VCaP (cell line): ENCODE measurements at regions not wholly inside any gene's neighbourhood (a gene's known extent, or its start where the extent isn't known, plus 50 kb on each side); places are given as distances from the start of the nearest gene placed in this dataset.

Experiments
- H3K27ac ChIP-seq: fragments of 450-650 bp; 2 replicates; pipeline ENCODE4 v1.5.1; 2017
- TF ChIP-seq, protein P1 (sequence below): fragments of 450-650 bp; conservative IDR thresholded peaks from 2 replicates; pipeline ENCODE4 v1.5.1; 2017; ENCODE audit warnings: mild to moderate bottlenecking, moderate library complexity

DNA sequence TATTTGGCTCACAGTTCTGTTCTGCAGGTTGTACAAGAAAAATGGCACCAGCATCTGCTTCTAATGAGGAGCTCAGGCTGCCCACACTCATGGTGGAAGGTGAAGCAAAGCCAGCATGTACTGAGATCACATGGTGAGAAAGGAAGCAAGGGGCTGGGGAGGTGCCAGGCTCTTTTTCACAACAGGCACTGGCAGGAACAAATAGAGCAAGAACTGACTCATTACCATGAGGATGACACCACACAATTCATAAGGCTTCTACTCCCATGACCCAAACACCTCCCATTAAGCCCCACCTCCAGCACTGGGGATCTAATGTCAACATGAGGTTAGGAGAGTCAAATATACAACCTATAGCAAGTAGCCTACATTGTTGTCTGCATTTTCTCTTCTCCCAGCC, 522.6 kb downstream of the RFC3 start:
- TF ChIP-seq, protein P1, sequence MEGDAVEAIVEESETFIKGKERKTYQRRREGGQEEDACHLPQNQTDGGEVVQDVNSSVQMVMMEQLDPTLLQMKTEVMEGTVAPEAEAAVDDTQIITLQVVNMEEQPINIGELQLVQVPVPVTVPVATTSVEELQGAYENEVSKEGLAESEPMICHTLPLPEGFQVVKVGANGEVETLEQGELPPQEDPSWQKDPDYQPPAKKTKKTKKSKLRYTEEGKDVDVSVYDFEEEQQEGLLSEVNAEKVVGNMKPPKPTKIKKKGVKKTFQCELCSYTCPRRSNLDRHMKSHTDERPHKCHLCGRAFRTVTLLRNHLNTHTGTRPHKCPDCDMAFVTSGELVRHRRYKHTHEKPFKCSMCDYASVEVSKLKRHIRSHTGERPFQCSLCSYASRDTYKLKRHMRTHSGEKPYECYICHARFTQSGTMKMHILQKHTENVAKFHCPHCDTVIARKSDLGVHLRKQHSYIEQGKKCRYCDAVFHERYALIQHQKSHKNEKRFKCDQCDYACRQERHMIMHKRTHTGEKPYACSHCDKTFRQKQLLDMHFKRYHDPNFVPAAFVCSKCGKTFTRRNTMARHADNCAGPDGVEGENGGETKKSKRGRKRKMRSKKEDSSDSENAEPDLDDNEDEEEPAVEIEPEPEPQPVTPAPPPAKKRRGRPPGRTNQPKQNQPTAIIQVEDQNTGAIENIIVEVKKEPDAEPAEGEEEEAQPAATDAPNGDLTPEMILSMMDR = no peak
- no peak overlapping the region for H3K27ac ChIP-seq

DNA sequence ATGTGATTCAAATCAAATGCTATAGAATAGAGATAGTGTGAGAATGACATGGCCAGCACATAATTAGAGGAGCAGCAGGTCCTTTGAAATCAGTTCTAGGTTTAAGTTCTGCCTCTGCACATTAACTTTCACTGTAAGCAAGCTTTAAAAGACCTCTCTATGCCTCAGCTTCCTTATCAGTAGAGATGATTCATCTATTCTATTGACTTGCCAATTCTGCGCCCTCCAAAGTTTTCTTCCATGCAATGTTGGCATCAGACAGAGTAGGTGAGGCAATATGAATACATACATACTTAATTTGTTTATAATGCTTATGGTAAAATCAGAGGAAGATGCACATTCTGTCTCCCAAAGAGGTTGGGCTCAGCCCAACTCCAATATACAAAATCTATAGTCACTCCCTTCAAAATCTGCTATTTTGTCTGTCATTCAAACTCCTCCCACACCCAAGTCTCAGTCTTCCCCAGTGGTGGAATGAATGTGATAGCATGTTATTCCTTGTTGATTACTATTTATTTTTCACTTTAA, 525.5 kb downstream of the RFC3 start:
- TF ChIP-seq, protein P1 = no peak
- no peak overlapping the region for H3K27ac ChIP-seq

DNA sequence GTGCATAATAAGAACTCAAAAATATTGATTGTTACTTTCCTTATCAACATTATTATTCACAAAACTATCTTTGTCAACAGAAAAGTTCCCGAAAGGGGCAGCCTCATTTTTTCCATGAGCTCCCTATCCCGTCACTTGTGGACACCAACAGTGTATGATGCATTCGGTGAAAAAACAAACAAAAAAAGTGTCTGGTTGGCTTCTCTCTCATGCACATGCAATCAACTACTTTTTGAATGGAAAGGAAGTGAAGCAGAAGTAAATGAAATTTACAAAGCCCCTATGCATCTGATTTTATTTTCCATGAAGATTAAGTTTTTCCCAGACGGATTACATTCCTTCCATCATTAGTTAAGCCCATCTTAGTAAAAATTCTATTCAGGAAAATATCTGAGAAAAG, 526.9 kb downstream of the RFC3 start:
- H3K27ac ChIP-seq = no peak overlapping the region
- TF ChIP-seq, protein P1 = no peak

DNA sequence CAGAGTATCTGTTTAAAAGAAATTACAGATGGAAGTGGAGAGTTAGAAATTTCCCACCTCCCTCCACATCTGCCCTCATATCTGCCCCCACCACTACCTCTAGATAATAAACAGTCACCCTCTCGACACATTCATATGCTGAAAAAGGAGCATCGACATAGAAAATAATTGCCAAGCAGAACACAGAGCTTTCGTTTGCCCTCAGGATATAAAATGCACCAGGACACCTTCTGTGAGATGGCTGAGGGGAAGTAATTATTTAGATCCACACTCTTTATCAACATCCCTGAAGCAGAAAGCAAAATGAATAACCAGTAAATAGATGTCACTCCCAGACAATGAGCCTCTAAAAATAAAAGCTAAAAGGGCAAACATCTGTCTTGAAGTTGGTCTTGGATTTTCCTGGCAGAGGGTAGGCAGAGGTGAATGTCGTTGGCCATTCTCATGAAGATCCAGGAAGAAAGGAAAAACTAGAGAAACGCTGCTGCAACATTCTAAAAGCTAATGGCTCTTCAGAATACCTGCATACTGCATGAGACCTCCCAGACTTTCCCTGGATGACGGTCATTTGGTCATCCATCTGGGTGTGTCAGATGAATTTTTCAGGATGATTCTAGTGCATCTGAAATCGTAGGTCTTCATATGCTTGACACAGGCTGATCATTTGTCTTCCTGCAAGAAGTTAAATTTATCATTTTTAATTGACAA, 527.5 kb downstream of the RFC3 start:
- H3K27ac ChIP-seq = peak overlapping the region; percentile 5; the same call in 1 of the 2 replicates
- TF ChIP-seq, protein P1 = no peak

DNA sequence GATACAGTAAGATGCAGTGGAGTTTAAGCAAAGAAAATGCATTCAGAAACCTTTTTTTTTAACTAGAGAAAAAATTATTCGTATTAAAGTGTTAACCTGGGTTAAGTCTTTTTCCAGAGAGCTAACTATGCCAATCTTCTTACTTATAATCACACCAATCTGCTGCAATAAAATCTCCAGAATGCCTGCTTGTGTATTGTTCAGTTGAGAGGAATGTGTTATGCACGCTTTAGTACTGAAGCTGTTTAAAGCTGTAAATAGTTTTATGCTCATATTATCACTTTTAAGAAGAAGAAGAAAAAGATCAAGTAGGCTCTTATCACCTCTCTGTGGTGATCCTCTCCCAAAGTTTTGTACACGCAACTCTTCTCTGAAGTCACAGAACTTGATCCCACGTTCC, 528.7 kb downstream of the RFC3 start:
- TF ChIP-seq, protein P1 = no peak
- peak overlapping the region; percentile 93 for H3K27ac ChIP-seq

DNA sequence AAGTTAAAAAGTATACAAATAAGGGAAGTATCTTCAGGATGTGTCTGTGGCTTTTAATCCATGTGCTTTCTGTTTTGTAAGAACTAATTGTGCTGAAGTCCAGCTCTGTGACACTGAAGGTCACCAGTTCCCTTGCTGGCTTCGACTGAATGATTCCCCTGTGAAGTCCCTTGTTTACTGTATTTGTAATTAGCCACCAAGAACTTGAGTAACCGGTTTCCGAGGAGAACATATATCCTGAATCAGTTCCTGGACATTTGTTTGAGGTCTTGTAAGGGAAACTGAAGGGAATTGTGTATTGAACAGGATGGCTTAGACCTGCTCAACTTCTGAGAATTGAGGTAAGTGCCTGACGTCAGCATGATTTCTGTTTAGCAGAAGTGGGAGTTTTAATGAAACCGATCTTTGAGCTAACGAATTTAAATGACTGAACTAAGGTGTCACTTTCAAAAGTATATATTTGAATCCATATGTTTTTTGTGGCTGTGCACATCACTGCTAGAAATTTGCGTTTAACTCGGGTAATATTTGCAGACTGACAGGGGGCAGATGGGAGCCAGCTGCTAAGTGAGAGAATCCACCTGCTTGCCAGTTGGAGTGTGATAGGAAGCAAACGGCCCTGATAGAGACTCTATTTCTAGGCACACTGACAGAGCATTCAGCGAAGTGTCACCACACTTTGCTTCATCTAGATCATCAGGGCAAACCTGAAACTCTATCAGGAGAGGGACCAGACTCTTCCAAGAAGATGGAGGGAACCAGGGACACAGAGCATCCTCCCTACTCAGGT, 530.0 kb downstream of the RFC3 start:
- TF ChIP-seq, protein P1 = no peak; the same call in 1 of the 2 replicates
- H3K27ac ChIP-seq = peak overlapping the region; percentile 93

DNA sequence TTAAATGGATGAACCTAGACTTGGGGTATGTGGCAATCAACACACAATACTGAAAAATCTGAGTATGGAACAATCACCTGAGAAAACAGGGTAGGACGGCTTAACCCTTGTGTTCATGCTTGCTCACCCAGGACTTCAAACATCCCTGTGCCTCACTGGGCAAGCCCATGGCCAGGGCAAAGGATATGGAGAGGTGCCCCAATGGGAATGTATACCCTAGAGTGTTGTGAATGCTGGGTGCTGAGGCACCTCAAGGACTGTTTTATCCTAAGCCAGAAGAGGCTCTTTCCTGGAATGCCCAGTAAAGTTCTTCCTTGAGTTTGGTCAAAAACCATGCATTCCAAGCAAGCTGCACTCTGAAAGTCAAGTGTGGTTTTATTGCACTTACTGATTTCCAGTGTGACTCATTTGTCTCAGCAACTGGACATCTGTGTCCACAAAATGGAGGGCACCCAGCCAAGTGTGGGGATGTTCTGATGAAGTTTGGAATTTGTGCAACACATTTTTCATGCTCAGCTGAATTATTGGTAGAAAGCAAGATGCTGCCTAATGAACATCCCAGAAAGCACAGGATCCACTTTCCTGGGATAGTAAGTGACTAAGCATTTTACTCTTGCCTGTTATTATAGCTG, 531.3 kb downstream of the RFC3 start:
- TF ChIP-seq, protein P1 = no peak
- peak overlapping the region; percentile 93 for H3K27ac ChIP-seq
